ENCODE measurements at regions not wholly inside any gene's neighbourhood (a gene's known extent, or its start where the extent isn't known, plus 50 kb on each side); places are given as distances from the start of the nearest gene placed in this dataset.

DNA sequence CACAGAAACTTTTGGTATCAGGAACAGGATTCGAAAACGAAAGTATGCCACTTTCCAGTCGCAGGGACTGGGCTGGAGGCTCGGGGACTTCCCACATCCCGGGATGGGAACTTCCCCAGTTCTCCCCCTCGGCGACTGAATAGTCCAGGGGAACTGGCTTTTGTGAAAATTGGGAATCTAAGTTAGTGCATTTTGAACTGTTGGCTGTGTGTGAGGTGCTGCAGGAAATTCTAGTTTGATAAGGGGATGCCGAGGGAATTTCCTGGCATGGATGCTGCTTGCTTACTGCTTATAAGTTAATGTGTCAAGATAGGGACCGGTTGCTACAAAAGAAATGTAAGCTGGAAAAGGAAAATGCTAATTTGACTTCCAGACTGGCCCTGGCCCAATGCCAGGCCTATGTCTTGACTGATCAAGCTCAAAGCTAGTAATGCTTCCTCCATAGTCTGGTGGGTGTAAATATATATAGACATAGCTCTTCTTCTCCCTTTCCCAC is 73.4 kb upstream of the EIF5 start:
- TF ChIP-seq EZH2 (IDR thresholded peaks at IDR 0.05) = no peak
- TF ChIP-seq EZH2phosphoT487 (IDR thresholded peaks at IDR 0.05) = no peak
- TF ChIP-seq, protein P1, sequence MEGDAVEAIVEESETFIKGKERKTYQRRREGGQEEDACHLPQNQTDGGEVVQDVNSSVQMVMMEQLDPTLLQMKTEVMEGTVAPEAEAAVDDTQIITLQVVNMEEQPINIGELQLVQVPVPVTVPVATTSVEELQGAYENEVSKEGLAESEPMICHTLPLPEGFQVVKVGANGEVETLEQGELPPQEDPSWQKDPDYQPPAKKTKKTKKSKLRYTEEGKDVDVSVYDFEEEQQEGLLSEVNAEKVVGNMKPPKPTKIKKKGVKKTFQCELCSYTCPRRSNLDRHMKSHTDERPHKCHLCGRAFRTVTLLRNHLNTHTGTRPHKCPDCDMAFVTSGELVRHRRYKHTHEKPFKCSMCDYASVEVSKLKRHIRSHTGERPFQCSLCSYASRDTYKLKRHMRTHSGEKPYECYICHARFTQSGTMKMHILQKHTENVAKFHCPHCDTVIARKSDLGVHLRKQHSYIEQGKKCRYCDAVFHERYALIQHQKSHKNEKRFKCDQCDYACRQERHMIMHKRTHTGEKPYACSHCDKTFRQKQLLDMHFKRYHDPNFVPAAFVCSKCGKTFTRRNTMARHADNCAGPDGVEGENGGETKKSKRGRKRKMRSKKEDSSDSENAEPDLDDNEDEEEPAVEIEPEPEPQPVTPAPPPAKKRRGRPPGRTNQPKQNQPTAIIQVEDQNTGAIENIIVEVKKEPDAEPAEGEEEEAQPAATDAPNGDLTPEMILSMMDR (IDR thresholded peaks at IDR 0.05) = no peak
- no peaks in the 10 kb centered on the region for H3K27me3 ChIP-seq
- Mint-ChIP-seq H3K27ac (no peak overlapping the region), H3K36me3 (no peaks in the 10 kb centered on the region), H3K4me1 (no peaks in the 10 kb centered on the region), H3K27me3 (ENCODE audit: insufficient read depth, low read depth) (peaks cover 4% of the 10 kb centered on the region), H3K4me3 (no peak overlapping the region), H3K9me3 (no peaks in the 10 kb centered on the region)
- H3K79me2 ChIP-seq (ENCODE audit: low read depth) = no peaks in the 10 kb centered on the region
- H3F3A ChIP-seq (ENCODE audit: low read depth) = no peaks in the 10 kb centered on the region
- no peak overlapping the region for H3K27ac ChIP-seq
- H3K4me3 ChIP-seq = no peak overlapping the region
- H4K20me1 ChIP-seq (ENCODE audit: low read depth) = no peaks in the 10 kb centered on the region
- no peaks in the 10 kb centered on the region for H3K36me3 ChIP-seq
- no peak overlapping the region for H3K9ac ChIP-seq
- H3K4me1 ChIP-seq = no peaks in the 10 kb centered on the region
- no peak for DNase-seq (ENCODE audit: low spot score)
- no peaks in the 10 kb centered on the region for H3K9me3 ChIP-seq (ENCODE audit: low read depth)
- H2AFZ ChIP-seq (replicated peaks) = peak overlapping the region; percentile 15
- H3K4me2 ChIP-seq = no peak overlapping the region

DNA sequence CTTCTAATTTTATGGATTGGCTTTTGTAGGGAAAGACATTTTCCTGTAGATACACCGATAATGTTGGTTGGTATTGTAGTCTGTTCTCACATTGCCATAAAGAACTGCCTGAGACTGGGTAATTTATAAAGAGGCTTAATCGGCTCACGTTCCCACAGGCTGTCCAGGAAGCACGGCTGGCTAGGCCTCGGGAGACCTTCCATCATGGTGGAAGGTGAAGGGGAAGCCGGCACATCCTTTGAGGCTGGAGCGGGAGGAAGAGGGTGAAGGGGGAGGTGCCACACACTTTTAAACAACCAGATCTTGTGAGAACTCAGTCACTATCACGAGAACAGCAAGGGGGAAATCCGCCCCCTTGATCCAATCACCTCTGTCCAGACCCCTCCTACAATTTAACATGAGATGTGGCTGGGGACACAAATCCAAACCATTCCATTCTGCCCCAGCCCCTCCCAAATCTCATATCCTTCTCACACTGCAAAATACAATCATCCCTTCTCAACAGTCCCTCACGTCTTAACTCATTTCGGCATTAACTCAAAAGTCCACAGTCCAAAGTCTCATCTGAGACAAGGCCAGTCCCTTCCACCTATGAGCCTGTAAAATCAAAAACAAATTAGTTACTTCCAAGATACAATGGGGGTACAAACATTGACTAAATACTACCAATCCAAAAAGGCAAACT is 66.7 kb upstream of the EIF5 start:
- Histone ChIP-seq H4K20me1 (ENCODE audit: low read depth) (no peaks in the 10 kb centered on the region), H3K9me3 (ENCODE audit: low read depth) (no peaks in the 10 kb centered on the region), H3K4me3 (no peak overlapping the region), H3K4me2 (no peak overlapping the region), H3K27ac (no peak overlapping the region), H3K79me2 (ENCODE audit: low read depth) (no peaks in the 10 kb centered on the region), H3K27me3 (no peaks in the 10 kb centered on the region), H3K4me1 (no peaks in the 10 kb centered on the region), H2AFZ (replicated peaks) (peak overlapping the region; percentile 61), H3K9ac (no peak overlapping the region), H3K36me3 (no peaks in the 10 kb centered on the region), H3F3A (ENCODE audit: low read depth) (no peaks in the 10 kb centered on the region)
- no peak for DNase-seq (ENCODE audit: low spot score)
- Mint-ChIP-seq H3K36me3 (no peaks in the 10 kb centered on the region), H3K27me3 (ENCODE audit: insufficient read depth, low read depth) (peaks cover 24% of the 10 kb centered on the region), H3K4me3 (no peak overlapping the region), H3K4me1 (peaks cover 3% of the 10 kb centered on the region), H3K27ac (peak overlapping the region; percentile 11), H3K9me3 (peaks cover under 1% of the 10 kb centered on the region)
- TF ChIP-seq, protein P1 (IDR thresholded peaks at IDR 0.05) = no peak
- no peak for TF ChIP-seq EZH2 (IDR thresholded peaks at IDR 0.05)
- TF ChIP-seq EZH2phosphoT487 (IDR thresholded peaks at IDR 0.05) = no peak

DNA sequence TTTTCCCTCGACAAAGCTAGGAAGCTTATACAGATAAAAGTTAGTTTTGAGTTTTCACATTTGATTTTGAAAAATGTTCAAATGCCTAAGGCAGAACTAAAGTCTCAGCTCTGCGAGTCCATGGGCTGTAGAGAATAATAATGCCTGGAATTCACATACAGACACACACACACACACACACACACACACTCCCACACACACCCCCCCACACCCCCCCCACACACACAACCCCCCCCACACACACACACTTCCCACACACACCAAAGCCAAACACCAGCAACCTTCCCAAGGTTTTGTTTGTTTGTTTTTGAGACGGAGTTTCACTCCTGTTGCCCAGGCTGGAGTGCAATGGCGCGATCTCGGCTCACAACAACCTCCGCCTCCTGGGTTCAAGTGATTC is 62.8 kb upstream of the EIF5 start:
- no peak for TF ChIP-seq EZH2phosphoT487 (IDR thresholded peaks at IDR 0.05)
- TF ChIP-seq, protein P1 (IDR thresholded peaks at IDR 0.05) = no peak
- no peak for TF ChIP-seq EZH2 (IDR thresholded peaks at IDR 0.05)
- H3K4me3 Mint-ChIP-seq = no peak overlapping the region
- no peak overlapping the region for H3K4me3 ChIP-seq
- peaks cover 28% of the 10 kb centered on the region for H3K27me3 Mint-ChIP-seq (ENCODE audit: insufficient read depth, low read depth)
- H3K27me3 ChIP-seq = peaks cover 6% of the 10 kb centered on the region
- H3K36me3 ChIP-seq = no peaks in the 10 kb centered on the region
- no peaks in the 10 kb centered on the region for H3K4me1 ChIP-seq
- no peak overlapping the region for H2AFZ ChIP-seq (replicated peaks)
- H3F3A ChIP-seq (ENCODE audit: low read depth) = no peaks in the 10 kb centered on the region
- no peaks in the 10 kb centered on the region for H3K9me3 ChIP-seq (ENCODE audit: low read depth)
- no peak overlapping the region for H3K27ac Mint-ChIP-seq
- H3K4me1 Mint-ChIP-seq = peaks cover 3% of the 10 kb centered on the region
- H3K36me3 Mint-ChIP-seq = no peaks in the 10 kb centered on the region
- no peak overlapping the region for H3K27ac ChIP-seq
- H3K4me2 ChIP-seq = no peak overlapping the region
- H4K20me1 ChIP-seq (ENCODE audit: low read depth) = no peaks in the 10 kb centered on the region
- DNase-seq (ENCODE audit: low spot score) = no peak
- no peak overlapping the region for H3K9ac ChIP-seq
- peaks cover 14% of the 10 kb centered on the region for H3K9me3 Mint-ChIP-seq
- H3K79me2 ChIP-seq (ENCODE audit: low read depth) = no peaks in the 10 kb centered on the region
